HG03571 (cell line): ENCODE measurements at regions not wholly inside any gene's neighbourhood (a gene's known extent, or its start where the extent isn't known, plus 50 kb on each side); places are given as distances from the start of the nearest gene placed in this dataset.
"Not testable (repeated sequence)": the region's sequence is repeated elsewhere in the genome, so short reads cannot be mapped to it uniquely, and the experiment has no call there.

Source experiments
- ATAC-seq: cut with Tn5 transposase; IDR thresholded peaks from one replicate; pipeline ENCODE4 v1.9.1; 2021; ENCODE audit not compliant: unreplicated experiment

DNA sequence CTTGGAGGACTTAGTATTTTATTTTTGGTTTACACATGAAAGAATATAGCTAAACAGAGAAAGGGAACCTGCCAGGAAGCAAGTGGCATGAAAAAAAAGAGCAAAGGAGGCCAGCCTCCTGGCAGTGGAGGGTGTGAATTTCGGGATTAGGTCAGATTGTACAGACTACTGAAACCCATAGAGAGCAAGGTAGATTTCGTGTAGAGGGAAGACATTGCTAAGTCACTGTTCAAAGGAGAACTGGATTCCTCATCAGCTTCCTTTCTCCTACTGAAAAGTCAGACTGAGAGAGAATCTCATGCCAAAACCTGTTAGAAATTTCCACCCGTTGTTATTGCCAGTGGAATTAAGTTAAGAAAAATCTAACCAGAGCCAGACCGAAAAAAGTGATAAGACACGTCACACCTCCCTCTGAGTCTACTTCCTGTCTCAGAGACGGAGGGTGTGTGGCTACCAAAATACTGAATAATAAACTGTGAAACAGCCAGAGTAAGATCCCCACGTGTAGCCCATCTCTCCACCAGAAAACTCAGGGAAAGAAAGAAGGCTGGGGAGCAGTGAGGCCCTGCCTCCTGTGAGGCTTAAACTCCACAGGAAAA lies 118.8 kb downstream of the SKIDA1 start:
- no peak for ATAC-seq

DNA sequence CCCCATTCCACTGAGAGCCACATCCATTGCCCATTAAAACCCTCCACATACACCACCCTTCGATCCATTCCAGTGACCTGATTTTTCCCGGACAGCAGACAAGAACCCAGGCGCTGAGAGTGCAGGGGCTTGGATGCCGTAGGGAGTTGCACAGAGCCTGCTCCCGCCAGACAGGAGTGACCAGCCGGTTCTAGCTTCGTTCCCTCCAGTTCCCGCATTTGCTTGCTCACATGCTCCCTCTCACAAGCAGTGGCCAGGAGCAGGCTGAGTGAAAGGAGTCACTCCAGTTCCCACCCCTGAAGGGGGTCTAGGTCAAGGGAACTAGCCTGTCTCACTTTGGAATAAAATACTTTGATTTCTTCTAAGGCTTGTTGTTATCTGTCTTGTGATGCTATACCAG lies 119.5 kb downstream of the SKIDA1 start:
- no peak for ATAC-seq

DNA sequence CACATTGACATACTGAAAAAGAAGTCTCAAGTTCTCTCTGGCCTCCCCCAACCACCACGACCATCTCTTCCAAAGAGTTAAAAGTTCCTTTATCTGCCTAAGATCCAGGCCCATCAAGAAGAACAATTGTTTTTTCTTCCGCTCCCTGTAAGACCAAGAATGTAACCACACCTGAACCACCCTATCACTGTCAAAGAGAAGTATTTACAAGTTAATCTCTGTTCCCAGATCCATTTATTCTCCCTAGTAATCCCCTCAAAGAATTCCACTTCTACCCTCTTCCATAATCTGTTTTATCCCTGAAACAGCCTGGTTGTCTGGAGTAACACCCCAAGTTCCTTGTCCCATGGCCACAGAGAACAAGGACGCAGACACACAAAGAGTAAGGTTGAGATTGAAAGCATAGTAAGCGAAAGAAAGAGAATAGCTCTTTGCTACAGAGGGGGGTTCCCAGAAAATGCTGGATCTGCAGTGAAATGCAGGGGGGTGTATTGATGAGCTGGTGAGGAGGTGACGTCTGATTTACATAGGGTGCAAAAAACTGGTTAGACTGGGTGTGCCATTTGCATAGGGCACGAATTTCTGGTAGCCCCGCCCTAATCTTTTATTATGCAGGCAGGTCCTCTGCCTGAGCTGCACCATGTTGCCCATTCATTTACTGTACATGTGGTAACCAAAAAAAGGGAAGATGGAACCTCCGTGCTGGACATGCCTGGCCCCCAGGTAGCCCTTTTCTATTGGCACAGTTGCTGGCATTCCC lies 122.0 kb downstream of the SKIDA1 start:
- ATAC-seq = no peak

DNA sequence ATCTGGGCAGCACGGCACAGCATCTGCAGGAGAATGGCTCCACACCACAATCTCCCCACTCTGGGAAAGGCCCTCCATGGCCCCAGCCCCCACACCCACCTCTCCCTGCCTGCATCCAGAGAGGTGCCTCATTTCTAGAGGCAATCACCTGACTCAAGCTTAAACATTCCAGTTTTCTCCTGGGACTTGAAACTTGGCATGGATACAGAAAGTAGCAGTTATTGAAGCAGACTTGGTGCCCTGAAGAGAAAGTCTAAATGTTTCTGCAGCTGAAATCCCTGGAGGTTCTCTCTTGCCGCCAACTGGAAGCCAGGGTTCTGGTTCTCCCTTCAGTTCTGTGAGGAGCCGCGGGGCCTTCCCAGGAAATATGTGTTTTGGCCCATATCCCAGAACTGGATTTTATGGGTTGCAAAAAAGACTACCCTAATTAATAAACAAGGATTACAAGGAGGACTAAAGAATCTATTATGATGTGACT lies 122.8 kb downstream of the SKIDA1 start:
- ATAC-seq = no peak

DNA sequence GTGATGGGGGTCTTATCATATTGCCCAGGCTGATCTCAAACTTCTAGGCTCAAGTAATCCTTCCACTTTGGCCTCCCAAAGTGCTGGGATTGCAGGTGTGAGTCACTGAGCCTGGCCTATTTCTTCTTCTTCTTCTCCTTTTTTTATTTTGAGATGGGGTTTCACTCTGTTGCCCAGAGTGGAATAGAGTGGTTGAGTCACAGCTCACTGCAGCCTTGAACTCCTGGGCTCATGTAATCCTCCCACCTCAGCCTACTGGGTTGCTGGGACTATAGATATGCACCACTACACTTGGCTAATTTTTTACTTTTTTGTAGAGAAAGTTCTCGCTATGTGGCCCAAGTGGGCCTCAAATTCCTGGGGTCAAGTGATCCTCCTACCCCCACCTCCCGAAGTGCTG lies 124.3 kb downstream of the SKIDA1 start:
- no peak for ATAC-seq

DNA sequence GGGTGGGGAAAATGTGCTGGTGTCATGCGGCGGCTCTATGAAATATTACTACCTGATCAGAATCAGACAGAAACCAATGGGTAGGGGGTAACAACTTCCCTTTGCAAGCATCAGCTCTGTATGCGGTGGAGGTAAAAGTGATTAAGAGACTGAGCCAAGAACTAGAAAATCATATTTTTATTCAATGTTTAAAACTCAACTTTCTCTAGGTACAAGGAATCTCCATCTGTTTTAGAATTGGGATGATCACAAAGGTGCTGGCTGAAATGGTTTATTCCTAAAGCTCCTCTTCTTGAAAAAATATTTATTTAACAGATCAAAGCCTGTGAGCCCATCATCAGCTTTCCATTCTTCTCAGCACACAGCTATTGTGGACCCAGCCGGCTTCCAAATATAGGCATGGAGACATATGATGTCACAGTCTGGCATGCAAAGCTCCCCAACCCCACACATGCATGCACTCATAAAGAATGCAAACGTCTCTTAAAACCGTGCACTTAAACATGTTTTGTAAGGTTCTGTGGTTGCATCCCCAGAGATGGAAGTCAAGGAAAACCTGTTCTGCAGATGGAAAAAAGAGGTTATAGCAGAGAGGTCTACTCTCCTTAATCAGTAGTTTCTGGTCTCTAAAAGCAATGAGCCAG lies 126.0 kb downstream of the SKIDA1 start:
- no peak for ATAC-seq

DNA sequence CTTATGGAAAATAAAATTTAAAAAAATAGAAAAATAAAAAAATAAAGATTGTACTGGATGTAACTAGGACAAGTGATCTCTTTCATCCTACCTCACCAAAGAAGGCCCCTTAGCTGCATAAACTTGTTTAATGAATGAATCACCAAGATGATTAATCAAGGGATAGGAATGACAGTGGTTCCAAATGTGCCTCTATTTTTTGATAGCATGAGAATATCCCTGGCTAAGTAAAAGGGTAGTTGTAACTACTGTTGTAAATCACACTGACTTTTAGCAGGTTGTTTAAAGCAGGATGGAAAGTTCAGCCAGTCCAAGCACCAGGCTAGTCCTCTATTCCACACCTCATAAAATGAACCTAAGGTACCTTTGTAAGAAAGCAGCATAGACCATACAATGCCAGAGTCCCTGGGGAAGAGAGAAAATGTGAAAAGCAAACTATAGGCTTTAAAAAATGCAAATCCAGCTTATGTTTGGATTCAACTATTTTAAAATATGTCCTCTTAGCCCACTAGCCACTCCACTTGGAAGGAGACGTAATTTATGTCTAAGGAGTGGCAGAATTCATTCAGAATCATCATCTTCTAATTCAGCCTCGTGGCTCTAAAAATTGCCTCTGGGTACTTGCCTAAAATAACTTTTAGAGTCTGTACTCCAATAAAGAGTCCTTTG lies 126.8 kb downstream of the SKIDA1 start:
- ATAC-seq = no peak

DNA sequence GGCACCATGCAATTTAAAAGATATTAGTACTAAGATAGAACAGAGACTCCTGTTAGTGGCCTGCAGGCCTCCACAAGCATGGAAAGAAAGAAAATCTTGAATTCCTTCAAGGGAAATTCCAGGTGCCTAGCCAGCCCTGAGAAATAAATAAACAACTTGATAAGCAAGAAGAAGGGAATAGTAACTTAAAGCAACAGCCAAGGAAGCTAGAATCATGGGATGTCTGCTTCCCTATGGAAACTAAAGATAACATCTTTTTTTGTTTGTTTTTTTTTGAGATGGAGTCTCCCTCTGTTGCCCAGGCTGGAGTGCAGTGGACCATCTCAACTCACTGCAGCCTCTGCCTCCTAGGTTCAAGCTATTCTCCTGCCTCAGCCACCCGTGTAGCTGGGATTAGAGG lies 128.6 kb downstream of the SKIDA1 start:
- ATAC-seq = no peak

DNA sequence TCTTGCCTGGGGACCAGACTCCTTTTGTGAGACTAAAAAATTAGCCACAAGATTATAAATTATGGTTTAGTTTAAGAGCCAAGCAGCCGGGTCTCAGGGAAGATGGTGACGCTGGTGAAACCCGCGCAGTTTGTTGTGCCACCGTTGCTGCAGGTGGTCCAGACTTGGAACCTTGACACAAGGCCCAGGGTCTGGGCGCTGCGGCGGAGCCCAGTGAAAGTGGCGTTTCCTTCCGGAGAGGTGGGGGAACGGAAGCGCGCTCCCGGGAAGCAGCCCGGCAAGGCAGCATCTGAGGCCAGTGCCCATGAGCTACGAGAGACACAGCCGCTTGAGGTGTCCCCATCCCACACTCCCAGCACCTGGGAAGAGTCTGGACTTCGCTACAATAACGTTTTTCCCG lies 131.6 kb downstream of the SKIDA1 start:
- no peak for ATAC-seq

DNA sequence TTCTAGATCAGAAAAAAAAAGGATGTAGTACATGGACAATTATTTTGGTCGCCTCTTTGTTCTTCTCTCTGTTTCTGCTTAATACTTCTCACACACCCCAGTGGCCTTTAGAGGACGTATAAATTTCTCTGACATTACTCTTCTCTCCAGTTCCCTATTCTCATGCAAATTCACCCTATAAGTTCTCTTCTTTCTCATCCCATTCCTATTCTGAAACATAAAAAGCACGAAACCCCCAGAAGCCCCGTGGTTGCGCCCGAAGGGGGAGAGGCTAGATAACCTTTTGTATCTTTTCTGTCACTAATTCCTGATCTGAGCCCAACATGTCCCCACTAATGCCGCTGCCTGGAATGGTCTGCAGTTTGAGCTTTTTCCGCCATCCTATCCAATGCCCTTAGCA lies 136.9 kb downstream of the SKIDA1 start:
- no peak for ATAC-seq

DNA sequence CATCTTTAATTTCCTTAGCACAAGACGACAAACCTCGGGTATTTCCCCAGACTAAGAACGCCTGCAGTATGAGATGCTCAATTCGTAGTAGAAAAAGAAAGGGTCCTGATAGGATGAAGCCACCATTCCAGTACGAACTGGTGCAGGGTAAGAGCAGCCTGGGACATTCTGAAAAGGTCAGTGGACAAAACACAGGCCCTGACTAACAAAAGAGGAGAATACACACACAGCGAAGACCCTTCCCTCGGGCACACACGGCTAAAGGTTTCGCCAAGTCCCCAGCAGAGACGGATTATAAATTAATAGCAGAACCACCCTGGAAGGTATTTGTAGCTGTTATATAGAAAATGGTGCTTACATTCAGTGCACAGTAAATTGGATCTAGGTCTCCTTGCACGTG lies 137.6 kb downstream of the SKIDA1 start:
- no peak for ATAC-seq

DNA sequence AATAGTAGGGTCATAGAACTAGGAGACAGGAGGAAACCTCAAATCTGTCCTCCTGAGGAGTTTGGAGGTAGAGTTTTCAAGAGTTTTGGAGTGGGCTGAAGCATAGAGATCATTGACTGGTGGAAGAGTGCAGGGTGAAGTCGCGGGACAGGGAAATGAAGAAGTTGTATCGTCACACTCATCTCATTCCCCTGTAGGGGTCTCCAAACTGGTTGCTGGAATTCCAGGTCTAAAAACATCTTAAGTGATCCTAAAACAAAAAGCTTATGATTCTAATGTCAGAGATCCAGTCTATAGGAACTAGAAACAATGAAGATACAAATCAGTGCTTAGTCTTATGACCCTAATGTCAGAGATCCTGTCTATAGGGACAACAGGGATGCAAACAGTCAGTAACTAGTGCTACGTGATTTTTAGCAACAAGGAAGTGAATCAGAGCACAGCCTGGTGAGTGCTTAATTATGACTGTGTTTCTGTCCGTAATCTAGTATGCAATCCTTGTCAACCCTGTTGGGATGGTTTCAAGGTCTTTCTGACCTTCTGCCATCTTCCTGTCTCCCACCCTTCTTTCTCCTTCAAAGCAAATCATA lies 139.4 kb downstream of the SKIDA1 start:
- ATAC-seq = no peak

DNA sequence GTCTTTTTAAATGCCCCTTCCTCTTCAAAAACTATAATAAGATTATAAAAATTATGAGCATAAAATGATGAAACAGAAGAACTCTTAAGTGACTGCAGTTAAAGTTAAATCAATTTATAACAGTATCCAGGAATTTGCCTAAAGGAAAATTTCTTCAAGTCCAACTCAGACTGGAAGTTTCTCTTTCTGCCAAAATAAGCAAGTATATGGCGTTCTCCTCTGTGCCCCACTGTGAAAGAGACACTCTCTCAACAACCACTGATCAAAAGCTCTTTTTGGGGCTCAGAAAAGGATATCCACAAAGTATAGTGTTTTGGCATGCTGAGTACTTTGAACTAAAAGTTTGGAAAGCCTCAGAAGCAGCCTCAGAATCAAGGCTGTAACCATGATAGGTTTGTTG lies 139.9 kb downstream of the SKIDA1 start:
- ATAC-seq = no peak

DNA sequence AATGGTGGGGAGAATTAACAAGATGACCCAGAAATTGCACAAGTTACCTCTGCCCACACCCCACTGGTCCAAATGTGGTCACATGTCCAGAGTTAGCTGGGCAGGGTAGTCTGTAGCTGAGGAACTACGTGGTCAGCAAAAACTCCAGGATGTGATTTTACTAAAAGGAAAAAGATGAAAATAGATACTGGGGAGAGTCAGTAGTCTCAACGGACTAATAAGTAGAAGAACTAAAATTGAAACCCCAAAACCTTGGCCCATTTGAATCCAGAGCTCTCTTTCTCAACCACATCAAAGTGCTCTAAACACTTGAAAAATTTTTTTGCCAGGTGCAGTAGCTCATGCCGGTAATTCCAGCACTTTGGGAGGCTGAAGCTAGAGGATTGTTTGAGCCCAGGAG lies 146.3 kb downstream of the SKIDA1 start:
- ATAC-seq = no peak

DNA sequence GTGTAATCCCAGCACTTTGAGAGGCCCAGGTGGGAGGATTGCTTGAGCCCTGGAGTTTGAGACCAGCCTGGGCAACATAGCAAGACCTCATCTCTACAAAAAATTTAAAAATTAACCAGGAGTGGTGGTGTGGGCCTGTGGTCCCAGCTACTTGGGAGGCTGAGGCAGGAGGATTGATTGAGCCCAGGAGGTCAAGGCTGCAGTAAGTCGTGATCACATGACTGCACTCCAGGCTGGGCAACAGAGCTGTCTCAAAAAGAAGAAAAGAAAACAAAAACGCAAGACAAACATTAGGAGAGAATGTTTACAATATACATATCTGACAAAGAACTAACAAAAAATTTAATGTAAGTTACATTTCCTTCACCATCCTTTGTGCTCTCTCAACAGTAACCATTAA lies 150.2 kb downstream of the SKIDA1 start:
- ATAC-seq = not testable (repeated sequence)

DNA sequence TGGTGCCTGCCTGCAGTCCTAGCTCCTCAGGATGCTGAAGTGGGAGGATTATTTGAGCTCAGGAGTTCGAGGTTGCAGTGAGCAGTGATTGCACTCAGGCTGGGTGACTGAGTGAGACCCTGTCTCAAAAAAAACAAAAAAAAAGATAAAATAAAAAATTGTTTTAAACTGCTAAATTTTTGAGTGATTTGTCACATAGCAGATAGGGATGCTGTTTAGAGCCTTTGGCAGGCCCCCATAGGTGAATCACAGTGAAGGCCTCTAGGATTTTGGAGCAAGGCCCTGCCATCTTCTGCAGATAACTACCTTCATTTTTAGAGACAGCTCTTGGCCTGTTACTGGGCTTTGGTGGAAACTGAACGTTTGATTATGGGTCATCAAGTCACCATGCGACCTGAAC lies 151.6 kb downstream of the SKIDA1 start:
- not testable (repeated sequence) for ATAC-seq

DNA sequence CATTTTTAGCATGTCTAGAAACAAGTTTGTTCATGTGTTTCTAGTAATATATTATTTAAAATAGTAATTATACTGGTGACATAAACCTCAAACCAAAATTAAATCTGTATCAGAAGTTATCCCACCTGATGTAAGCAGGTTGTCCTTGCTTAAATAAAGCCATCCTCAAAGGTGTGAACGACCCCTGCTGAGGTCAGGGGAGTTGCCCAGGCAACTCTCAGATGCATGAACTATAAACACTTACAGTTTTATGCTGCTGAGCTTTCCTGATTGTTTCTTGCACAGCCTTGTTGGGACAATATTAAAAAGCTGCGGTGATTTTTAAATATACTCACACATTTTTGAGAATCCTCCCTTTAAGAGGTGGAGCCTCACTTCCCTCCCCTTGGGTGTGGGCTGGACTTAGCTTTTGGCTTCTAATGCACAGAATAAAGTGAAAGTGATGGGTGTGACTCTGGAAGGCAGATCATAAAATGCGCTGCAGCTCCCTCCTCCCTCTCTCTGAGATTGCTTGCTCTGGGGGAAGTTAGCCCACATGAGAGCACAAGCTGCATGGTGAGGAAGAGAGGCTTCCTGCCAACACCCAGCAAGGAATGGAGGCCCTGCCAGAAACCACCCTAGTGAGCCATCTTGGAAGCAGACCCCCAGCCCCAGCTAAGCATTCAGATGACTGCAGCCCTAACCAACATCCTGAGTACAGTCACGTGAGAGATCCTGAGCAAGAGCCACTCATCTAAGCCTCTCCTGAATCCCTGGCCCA lies 152.7 kb downstream of the SKIDA1 start:
- ATAC-seq = no peak

DNA sequence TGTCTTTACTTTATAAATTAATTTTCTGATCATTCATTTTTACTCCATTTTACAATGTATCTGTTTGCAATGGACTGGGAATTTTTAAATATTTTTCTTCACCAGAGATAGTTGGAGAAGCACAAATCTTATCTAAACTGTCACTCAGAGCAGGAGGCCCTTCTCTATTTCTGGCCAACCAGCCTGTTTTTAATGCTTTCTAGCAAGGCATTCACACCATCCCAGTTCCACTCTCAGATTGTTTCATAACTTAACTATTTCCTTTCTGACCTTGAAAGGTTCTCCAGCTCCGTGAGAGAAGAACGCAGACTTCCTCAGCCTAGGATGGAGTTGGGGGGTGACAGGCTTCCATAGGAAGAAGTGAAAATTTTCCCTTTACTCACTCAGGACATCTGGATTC lies 155.8 kb downstream of the SKIDA1 start:
- ATAC-seq = no peak

DNA sequence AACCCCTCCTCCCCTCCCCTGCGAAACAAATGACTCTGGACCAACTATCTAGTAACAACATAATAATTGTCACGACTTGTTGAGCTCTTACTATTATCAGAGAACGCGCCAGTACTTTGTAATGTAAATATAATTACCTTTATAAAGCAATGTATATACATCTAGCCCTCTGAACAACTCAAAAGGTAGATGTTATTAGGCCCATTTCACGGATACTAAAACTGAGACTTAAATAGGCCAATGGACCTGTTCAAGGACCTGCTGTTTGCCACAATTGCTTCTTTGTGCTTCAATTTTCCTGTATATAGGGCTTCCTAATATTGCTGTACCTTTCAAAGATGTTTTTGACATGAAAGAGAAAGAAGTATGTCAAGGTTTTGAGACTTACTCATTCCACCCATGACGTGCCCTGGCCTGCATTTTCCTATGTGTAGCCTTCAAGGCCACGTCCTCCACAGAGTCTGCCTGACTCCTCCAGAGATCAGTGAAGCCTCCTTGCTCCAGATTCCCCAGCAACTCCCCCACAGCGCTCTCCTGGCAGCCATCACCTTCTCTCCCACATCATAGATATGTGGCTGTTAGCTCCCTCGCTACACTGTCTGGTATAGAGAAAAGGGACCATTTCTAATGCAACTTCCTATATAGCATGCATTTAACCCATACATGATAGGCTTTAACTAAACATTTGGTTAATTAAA lies 156.6 kb downstream of the SKIDA1 start:
- ATAC-seq = no peak

DNA sequence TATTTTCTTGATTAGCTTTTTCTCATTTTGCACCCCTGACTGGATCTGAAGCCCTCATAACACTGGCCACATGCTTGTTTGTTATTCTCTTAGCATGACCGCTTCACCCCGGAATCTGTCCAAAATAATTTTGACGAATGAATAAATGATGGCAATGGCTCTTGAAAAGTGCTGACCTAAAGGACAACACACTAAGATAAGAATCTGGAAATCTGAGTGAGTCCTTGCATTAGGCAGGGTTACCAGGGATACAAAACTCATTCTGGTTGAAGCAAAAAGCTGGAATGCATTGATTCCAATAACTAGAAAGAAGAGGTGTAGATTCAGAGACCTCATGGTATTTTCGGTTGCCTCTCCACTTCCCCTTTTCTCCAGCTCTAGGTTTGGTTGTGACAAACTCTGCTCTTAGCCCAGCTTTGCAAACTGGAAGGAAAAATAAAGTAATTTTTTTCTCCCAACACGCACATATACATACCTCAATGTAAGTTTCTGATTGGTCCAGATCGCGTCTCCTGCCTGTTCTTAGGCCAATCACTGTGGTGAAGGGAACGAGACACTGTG lies 157.4 kb downstream of the SKIDA1 start:
- no peak for ATAC-seq
